ENCODE measurements at regions not wholly inside any gene's neighbourhood (a gene's known extent, or its start where the extent isn't known, plus 50 kb on each side); places are given as distances from the start of the nearest gene placed in this dataset.
"Not testable (repeated sequence)": the region's sequence is repeated elsewhere in the genome, so short reads cannot be mapped to it uniquely, and the experiment has no call there.

DNA sequence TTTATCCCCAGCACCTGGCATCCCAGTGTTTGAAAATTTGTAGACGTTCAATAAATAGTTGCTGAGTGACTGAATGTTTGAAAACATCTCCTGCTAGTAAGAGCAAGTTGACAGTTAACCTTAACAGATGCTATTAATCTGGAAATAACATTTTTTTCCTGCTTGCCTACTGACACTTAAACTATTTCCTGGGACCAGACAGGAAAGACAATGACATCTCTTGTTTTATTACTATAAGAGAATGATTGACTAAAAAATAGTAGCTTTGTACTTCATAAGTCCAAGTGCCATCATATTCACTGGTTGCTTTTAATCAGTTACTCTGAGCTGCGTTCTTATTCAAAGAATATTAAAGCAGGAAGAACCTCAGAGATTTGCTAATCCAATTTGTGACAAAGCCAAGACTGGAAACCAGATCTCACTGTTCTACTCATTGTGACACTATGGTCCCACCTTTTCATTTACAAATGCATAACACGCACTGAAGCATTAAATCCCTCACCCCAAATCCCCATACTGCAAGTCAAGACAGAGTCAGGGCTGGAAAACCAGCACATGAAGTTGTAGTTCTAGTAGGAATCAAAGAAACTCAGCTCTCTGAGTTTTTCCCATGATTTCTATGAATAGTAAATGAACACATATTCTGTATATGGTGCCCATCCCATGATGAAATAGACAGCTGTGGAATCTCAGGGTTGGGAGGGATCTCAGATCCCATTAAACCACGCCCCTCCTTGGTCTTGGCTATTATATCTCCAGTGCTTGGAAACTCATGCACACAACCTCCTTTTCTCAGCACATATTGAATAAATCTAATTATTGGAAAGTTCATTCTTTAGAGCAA lies 212.7 kb upstream of the P2RY1 start:
- no peak for DNase-seq

DNA sequence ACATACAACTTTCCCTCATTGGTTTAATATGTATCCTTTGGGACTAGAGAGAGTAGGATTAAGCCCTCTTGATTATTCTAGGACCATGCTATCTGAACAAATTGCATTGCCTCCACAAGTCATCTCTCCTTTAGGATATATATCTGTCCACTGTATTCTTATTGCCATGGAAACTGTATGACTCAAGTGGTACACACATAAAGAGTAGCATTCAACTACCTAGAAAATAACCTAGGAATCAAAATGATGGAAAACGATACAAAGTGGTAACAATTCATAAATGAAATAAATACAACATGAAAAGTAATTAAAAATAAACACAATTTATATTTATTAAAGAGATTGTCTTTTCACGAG lies 212.1 kb upstream of the P2RY1 start:
- no peak for DNase-seq

DNA sequence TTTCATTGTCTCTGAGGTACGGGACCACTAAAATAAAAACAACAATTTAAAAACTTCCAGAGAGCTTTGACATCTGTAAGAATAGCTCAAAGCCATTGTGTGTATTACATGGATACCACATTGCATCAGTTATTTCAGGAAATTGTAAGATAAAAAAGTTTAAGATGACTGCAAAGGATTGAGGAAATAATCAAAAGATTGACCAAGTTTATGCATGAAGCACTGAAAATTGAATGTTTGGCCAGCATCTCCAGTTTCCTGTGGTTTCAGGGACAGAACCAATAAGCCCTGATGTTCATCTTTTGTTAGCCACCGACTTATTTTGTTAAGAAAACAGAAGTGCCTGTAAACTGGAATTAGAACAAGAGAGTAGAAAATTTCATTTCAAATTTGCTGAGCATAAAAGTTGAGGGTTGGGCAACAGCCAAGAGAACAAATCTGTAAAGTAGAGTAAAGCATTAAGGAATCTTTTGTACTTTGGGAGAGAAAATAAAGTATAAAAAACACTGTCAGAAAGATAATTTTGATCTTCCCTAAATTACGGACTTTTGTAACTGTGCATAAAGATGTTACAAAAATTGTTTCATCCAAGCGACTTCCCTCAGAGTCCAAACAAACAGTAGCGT lies 211.5 kb upstream of the P2RY1 start:
- no peak for DNase-seq

DNA sequence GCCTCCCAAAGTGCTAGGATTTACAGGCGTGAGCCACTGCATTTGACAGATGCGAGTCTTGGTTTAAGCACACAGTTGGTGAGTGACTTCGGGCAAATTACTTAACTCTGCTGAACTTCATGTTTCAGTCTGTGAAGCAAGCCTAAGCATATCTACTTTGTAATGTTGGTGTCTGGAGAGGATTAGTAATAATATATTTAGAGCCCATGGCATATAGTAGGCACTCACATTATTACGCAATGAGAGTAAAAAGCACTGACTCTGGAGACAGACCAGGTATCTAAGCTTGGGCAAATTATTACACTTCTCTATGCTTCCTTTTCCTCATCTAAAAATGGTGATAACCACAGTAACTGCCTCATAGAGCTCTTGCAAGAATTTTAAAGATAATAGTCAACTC lies 208.7 kb upstream of the P2RY1 start:
- no peak for DNase-seq

DNA sequence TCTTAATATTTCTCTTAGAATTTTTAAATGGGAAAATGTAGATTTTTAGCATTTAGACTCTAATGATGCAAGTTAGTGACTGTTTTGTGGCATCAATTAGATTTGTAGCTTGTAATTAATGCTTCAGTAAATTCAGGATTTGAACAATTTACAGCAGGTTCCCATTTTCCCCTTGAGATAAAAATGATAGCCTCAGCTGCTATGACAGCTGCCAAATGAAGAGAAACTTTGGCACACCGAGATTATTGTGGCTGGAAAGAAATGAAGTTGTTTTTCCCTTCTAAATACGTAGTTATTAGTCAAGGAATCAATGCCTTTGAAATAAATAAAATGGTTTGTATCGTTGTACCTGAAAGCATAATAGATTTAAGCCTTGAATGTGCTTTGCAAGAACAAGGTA lies 206.4 kb upstream of the P2RY1 start:
- no peak for DNase-seq

DNA sequence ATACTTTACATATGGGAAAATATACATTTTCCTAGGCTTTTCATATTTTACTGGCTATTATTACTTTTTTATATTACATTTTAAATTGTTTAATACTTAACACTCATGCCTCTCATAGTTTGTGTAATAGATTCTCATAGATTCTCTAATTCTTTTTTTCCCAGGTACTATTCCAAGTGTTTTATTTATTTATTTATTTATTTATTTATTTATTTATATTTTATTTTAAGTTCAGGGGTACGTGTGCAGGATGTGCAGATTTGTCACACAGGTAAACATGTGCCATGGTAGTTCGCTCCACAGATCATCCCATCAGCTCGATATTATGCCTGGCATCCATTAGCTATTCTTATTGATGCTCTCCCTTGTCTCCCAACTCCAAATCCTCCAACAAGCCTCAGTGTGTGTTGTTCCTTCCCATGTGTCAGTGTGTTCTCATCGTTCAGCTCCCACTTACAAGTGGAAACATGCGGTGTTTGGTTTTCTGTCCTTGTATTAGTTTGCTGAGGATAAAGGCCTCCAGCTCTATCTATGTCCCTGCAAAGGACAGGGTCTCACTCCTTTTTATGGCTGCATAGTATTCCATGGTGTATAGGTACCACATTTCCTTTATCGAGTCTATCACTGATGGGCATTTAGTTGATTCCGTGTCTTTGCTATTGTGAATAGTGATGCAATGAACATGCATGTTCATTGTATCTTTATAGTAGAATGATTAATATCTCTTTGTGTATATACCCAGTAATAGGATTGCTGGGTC lies 205.4 kb upstream of the P2RY1 start:
- no peak for DNase-seq

DNA sequence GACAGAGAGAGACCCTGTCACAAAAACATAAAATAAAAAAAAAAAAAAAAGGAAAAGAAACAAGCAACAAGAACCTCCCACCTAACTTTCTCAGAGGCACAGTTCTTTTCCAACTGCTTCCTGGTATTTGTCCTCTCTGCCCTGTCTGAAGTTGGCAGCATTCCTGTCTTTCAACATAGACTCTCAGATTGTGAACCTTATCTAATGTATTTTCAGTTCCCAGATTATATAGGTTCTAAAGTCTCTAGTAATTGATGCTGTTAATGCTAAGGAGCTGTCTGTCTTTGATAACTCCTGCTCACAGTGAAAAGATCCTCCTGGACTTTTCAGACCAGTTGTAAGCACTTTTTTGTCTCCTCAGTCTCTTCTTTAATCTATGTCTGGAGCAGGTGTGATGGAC lies 199.5 kb upstream of the P2RY1 start:
- DNase-seq, result no peak

DNA sequence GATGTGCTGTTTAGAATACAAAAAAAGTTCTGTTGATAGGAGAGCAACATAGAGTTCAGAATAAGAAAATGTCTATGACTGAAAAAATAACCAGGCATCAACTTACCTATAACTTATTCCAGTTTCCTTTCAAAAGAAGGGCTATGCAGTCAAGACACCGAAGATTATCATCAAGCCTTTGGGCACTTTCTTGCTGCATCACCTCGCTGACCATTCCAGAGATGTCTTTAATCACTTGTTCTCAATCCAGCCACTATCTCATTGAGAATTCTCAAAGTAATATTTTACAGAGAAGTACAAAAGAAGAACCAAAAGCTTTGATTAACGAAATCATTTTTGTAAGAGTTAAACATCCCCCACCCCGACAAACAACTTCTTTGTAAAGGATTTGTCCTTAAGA lies 198.3 kb upstream of the P2RY1 start:
- no peak for DNase-seq

DNA sequence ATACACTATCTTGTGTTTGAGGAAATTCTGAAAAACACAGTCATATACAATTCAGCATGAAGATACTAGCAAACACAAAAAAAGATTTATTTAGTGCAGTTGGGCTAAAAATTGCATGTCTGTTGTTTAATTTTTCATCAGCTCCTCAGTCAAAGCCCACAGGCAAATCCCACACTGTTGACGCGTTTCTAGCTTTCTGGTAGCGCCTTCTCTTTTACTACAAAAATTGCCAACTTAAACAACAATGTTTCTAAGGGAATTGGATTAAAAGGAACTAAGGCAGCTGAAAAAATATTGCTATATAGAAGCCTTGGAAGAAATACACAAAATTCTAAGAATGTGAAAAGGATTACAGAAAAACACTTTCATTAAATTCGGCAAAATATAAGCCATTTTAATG lies 196.7 kb upstream of the P2RY1 start:
- no peak for DNase-seq

DNA sequence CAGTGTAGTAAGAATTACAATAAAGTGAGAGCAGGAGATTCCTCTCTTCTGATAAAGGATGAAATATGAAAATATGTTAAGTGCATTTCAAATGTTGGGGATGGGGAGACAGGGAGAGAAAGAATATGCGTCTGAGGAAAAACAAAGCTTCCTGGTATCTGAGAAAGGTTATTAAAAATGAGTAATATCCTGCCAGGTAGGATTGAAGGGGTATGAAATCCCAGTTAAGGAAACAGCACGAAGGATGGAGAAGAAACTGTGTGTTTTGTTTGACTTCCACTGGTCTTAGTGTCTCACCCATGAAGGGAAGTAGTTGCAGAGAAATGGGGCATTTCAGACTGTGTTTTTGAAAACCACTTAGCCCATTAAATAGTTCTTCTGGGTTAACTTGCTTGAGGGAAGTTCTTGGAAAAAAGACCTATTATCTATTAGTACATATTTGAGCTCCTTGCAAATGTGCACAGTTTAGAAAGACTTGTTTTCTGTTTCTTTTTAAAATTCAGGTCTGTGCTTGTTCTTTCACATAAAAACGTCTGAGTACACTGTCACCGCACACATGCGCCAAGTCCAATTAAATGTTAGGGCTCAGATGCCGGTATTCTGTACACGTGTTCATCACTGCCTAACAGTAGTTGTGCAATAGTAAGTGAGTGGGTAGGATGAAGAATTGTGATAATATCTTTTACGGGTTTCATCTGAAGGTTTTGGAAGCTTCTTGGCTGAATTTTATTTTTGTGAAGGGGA lies 196.1 kb upstream of the P2RY1 start:
- no peak for DNase-seq

DNA sequence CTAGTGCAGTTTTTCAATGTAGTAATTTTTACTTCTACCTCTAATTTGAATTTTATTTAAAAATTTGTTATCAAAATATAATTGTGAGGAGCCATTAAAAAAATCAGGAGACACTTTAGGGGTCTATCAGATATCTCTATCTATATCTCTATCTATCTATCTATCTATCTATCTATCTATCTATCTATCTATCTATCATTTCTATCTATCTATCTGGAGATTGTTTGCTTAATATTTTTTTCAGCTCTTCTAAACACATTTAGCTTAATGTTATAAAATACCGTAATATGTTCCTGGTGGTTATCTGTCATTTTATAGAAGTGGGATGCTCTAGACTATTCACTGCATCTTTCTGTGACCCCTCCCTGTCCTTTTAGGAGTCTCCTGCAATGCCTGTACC lies 193.7 kb upstream of the P2RY1 start:
- DNase-seq, result no peak

DNA sequence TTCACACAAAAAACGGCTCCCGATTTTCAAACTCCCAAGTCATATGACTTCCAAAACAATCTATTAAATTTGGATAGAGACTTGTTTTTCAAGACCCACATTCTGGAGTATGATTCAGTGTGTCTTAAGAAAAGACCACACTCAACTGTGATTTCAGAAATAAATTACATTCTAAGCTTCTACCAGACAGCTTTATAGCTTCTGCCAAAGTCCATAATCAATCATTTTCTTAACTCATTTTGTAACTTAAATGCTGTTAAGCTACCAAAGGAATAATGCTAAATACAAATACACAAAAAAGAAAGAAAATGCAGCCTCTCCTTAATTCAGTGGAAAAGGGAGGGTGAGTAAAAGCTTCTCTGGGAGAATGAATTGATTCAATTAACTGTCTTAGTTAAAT lies 192.3 kb upstream of the P2RY1 start:
- DNase-seq, result no peak

DNA sequence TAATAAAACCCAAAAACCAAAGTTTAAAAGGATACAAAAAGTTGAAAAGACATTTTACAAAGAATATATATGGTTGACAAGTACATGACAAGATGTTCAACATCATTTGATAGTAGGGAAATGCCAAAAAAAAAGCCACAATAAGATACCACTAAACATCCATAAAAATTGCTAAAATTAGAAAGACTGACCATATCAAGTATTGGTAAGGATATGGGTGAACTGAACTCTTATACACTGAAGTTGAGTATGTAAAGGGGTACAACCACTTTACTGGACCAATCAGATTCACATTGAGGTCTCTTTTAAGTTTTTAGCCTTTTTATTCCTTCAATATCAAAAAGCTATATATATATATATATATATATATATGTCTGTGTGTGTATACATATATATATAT lies 190.5 kb upstream of the P2RY1 start:
- no peak for DNase-seq

DNA sequence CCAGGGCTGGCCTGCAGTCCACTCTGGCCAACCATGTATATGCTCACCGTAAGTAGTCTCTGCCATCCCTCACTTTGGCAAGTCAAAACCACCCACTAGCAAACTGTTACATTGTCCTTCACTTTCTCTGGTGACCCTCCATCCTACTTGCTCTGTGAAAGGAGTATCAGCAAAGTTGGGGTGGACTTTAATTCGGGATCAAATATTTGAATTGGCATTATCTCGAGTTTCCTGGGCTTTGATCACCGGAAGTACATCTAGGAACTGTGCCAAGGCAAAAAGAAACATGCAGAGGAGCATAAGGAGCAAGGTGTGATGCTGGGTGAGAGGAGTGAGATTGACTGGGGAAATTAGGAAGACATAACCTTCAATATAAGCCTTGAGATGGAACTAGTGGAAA lies 188.9 kb upstream of the P2RY1 start:
- no peak for DNase-seq

DNA sequence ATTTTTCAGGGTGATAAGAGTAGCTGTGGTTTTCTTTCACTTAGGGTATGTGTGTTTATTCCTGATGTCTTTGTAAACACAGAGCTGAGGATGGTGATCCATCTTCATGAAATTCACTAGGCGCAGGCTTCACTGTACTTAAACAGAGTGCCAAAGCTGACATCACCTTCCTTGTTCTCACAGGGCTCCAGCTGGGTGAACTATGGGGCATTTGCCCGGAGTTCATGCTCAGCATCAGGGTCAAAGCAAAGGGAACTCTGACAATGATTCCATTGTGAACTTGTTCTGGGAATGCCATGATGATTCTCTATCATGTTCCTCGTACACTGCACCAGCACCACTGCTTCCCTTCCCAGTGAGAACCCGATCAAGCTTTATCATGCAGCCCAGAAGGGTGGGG lies 184.8 kb upstream of the P2RY1 start:
- no peak for DNase-seq

DNA sequence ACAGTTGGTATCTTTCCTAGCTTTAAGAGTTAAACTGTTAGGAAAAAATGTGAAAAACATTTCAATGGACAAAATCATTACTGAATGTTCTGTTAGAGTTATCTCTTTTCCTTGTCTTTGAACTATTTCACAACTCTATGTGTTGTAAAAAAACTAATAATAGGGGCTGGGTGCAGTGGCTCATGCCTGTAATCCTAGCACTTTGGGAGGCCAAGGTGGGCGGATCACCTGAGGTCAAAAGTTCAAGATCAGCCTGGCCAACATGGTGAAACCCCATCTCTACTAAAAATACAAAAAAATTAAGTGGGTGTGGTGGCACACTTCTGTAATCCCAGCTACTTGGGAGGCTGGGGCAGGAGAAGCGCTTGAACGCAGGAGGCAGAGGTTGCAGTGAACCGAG lies 184.0 kb upstream of the P2RY1 start:
- not testable (repeated sequence) for DNase-seq

DNA sequence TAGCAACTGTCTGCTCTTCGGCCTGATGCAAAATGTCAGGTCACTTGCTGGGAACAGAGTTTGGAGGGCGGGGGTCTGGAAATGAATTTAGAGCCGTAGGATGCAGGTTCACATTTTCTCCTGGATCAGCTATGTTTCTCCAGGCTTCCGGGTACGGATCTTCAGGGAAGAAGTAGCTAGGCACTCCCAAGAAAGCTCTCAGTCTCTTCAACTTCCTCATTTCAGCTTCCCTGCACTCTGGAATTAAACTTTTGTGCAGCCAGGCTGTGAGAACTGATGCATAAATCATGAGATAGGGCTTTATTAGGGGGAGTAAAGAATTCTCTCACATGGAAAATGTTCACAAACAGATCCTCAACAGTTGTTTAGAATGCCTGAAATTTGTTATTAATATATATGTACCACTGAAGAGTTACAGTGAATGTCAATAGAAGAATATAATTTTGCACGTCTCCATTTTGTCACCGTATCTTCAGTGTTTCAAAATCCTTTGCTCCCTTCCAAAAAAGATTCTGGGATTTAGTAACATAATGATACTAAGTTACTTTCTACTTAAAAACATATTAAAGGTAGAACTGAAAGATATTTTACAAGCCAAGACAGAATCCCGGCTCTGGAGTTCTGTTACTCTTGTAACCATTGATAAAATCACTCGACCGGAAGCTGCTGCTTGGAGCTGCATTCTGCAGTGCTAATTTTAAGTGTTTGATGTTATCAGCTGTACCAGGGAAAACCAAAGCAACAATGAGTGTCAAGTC lies 178.5 kb upstream of the P2RY1 start:
- DNase-seq, result no peak

DNA sequence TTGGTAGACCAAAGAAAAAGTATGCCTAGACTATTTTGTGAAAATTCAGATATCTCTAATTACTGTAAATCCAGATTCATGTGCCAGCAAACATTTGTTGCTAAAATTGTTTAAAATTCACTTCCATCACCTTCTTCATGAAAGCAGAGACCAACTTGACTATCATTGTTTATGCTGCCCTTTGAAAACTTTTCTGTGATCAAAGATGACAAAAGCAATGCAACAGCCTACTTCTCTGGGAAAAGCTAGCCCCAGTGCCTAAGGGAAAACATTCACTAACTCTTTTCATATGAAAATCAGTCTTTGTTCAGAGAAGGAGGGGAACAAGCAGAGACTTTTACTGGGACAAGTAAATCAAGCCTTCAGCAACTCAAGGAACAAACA lies 178.0 kb upstream of the P2RY1 start:
- DNase-seq, result no peak

DNA sequence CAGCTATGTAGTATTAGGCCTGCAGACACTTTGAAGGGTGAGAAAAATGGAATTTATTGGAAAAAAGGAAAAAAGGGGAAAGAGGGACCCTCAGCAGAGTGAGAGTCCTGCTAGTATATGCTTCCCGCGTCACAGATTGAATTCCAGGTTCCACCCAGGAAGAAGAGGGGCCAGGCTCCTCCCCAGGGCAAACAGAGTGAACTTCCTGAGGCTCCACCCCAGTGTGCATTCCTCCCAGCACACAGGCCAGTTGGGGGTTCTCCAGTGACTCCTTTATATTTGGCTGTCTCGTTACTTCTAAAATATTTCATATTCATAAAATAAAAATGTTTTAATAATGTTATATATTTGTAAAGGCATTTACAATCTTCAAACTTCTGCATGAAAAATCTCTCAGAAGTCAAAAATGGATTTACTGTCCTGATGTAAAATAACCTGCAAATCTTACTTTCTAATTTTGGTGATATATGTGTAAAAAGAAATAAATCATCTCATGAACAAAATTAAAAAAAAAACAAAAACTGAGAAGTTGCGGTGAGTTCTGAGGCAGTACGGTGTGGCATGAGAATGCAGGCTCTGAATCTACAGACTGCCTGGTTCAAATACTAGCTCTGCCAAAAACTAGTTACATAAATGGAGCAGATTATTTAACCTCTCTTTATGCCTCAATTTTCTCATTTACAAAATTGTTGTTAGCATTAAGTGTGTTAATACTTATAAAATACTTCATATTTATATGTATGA lies 175.8 kb upstream of the P2RY1 start:
- DNase-seq, result no peak

DNA sequence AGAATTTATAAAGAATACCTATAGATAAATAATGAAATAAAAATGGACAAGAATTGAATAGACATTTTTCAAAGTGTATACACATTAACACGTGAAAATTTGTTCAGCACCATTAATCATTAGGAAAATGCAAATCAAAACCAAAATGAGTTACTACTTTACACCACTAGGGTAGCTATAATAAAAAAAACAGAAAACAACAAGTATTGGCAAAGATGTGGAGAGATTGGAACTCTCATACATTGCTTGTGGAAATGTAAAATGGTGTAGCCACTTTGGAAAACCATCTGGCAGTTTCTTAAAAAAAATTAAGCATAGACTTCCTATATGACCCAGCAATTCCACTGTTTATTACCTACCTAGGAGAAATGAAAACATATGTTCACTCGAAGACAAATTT lies 172.8 kb upstream of the P2RY1 start:
- DNase-seq, result no peak

DNA sequence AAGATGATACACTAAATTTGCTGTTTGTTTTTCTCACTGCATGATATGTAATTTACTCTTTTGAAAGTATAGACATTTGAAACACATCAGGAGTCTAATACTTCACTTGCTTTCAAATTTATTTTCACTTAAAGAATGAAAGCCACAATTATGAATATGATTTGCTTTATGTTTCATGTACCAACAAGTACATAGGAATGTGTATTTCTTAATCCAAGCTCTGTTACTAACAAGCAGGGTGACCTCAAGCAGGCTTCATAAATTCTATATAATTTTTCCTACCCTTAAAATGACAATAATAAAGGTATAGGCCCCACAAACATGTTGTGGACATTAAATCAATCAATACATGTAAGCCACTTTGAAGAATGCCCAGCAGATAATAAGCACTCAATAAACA lies 170.2 kb upstream of the P2RY1 start:
- no peak for DNase-seq

DNA sequence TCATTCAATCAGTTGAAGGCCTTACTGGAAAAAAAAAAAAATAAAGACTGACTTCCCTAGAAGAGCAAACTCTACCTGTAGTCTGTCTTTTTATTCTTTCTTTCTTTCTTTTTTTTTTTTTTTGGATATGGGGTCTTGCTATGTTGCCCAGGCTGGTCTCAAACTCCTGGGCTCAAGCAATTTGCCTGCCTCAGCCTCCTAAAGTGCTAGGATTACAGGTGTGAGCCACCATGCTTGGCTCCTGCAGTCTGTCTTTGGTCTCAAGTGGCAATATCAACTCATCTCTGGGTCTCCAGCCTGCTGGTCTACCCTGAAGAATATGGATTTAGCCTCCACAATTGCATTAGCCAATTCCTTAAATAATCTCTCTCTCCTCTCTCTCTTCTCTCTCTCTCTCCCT lies 167.7 kb upstream of the P2RY1 start:
- no peak for DNase-seq
